HG03432 (cell line): ENCODE measurements at regions not wholly inside any gene's neighbourhood (a gene's known extent, or its start where the extent isn't known, plus 50 kb on each side); places are given as distances from the start of the nearest gene placed in this dataset.

Experiments
- ATAC-seq: cut with Tn5 transposase; IDR thresholded peaks from one replicate; pipeline ENCODE4 v1.9.1; 2021; ENCODE audit warnings: mild to moderate bottlenecking, moderate library complexity; ENCODE audit not compliant: unreplicated experiment

DNA sequence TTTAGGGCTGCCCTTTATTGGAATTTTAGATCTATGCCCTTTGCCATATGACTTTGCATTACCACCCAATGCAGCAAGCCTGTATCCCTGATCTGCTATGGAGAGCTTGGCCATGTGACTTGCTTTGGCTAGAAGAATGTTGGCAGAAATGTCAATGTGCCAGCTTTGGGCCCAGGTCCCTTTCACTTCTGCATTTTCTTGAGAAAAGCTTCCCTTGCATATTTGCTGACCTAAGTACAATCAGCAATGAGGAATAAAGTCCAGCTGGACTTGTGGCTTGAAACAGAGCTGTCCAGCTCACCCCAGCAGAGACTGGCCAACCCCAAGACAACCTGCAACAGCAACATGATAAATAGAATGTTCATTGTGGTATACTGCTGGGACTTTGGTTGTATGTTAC lies 135.9 kb downstream of the PAH start:
- ATAC-seq: no peak

- ATAC-seq: no peak
These were observed 141.0 kb downstream of the PAH start for GRCh38 chr12:102776041-102776440.

DNA sequence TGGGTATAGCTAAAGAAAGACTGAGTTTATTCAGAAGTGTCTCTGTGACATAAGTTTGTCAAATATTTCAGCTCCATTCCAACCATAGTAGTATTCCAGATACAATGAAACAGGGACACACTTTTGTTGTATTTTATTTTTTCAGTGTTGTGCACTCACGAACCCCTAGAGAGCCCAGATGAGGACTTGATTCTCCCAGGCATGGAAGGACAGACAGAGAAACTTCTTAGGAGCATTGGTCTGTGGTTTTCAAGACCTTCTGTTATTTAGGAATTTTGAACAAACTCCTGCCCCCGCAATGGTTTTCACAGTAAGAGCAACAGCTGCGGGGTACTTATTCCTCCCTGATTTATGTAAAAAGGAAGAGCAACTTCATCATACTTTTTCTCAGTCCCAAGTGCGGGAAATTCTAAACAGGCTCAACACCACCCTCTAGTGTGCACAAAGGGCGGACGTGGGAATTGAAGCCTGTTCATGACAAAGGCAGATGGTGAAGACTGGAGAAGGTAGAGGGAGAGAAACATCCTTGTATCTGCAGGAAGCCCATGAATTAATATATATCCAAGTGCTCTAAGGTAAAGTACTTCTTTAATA lies 147.6 kb downstream of the PAH start:
- ATAC-seq: peak; percentile 67

DNA sequence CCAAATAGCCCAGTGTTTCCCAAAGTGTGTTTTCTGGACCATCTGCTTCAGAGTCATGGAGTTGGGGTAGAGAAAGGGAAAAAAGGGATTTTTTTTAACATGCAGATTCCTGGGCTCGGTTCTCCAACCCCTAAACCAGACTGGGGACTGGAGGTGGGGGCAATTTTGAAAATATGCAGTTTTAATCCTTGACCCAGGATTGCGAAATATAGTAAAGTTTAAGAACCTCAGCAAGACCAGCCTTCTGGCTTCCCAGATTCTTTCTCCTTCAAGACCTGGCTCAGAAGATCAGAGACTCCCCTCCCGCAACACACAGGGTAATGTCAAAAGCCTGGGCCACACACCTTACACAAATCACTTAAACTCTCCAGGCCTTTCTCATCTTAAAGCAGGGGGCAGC lies 150.1 kb downstream of the PAH start:
- no peak for ATAC-seq

- ATAC-seq: no peak
These were observed 151.3 kb downstream of the PAH start for GRCh38 chr12:102765736-102766135.

DNA sequence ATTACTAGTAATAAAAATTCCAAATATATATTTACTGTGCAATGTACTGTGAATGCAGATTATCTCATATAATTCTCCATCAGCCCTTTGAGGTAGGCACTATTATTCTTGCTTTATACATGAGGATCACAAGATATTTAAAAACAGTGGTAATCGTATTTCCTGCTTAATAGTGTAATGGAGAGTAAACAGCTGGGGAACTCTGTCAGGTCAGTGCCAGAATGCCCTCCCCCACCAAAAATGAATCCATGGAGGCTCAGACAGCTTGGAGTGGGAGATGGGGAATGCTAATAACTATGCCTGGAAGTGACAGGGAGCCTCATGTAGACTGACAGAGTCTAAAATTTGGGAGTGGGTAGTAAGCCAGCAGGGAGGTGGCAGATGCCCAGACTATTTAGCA lies 153.6 kb downstream of the PAH start:
- ATAC-seq: no peak

DNA sequence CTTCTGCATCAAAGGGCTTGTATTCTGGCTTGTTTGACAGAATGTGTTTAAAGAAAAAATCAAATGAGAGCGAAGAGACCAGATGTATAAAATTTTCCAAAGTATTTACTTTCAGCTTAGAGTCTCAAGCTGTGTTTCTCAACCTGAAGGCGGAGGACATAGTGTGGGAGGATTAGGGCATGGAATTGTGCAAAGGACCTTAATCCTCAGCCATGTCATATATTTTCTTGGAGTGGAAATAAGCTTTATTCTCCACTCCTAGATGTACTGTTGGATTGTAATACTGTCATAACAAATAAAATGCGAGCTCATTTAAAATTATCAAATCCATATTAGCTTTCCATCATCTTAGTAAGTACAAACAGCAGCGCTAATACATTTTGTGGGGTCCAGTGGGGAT lies 154.0 kb downstream of the PAH start:
- no peak for ATAC-seq

GRCh38 chr12:102760322-102760721 lies 156.7 kb downstream of the PAH start:
- ATAC-seq: no peak

GRCh38 chr12:102759466-102759865 lies 157.6 kb downstream of the PAH start:
- ATAC-seq: no peak

DNA sequence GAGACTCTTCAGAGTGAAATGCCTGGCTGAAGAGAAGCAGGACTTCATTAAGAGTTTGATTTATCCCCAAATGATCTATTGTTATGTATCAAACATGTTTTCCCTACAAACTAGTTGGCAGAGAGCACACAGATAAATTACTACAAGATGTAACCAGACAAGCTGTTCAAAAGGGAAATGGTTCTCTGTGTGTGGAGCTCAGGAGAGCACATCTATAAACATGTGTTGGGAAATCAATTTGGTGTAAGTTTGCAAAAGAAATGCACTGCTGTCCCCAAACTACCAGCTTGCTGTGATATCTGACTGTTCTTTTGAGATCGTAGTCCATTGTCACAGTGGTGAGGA lies 159.2 kb downstream of the PAH start:
- no peak for ATAC-seq

GRCh38 chr12:102757154-102757881 lies 159.7 kb downstream of the PAH start:
- ATAC-seq: no peak

DNA sequence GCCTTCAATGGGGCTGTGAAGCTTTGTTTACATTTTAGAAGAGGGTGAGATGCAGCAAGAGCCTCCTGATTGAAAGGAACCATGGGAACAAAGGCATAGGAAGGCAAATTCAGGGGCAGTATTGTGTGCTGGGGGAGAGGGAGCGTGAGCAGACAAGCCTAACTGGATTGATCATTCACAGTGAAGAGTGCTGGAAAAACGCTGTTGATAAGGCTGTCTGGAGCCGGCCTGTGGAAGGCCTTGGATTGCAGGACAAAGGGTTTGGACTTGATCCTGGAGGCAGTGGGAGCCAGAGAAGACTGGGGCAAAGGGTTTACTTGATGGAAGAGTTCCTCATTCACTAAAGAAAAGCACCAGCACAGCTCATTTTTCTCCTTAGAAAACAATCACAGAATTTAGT lies 160.5 kb downstream of the PAH start:
- ATAC-seq: no peak

DNA sequence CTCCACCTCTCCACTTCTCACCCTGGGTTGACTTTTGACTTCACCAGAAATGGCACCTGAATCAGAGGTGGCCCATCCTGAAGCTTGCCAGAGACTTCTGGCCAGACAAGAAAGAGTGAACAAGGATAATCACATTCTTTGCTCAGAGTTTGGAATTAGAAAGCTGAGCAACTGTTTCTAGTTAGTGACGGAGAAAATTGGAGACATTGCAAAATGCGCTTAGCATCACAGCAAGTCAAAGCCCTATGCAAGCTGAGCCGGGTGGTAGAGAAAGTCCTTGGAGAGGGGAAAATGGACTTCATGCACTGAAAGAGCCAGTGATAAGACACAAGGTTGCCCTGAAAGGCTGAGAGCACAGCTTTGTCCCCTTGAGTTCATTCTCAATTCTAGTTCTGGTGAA lies 161.8 kb downstream of the PAH start:
- no peak for ATAC-seq

- no peak for ATAC-seq
These were observed 163.2 kb downstream of the PAH start for GRCh38 chr12:102753802-102754201.

DNA sequence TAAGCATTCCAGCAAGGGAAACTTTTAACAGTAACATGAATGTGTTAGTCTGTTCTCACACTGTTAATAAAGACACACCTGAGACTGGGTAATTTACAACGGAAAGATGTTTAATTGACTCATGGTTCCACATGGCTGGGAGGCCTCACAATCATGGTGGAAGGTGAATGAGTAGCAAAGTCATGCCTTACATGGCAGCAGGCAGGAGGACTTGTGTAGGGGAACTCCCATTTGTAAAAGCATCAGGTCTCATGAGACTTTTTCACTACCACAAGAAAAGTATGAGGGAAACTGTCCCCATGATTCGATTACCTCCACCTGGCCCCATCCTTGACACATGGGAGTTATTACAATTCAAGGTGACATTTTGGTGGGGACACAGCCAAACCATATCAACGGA lies 168.3 kb downstream of the PAH start:
- ATAC-seq: no peak

DNA sequence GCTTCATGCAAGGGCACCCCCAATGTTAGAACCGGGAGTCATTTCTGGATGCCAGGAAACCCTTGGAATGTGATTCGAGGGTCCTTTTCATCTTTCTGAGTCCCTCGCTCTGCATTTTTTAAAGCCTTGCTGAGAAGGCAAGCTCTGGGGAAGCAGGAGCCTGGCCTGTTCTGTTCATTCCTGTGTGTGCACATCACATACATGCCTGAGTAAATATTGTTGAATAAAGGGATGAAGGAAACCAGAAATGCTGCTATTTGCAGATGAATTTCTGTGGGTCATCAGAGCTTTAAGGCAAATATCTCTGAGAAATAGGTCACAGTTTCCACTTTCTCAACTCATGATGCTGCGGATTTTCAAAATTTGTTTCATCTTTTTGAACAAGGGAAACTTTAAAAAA lies 170.1 kb downstream of the PAH start:
- ATAC-seq: no peak

DNA sequence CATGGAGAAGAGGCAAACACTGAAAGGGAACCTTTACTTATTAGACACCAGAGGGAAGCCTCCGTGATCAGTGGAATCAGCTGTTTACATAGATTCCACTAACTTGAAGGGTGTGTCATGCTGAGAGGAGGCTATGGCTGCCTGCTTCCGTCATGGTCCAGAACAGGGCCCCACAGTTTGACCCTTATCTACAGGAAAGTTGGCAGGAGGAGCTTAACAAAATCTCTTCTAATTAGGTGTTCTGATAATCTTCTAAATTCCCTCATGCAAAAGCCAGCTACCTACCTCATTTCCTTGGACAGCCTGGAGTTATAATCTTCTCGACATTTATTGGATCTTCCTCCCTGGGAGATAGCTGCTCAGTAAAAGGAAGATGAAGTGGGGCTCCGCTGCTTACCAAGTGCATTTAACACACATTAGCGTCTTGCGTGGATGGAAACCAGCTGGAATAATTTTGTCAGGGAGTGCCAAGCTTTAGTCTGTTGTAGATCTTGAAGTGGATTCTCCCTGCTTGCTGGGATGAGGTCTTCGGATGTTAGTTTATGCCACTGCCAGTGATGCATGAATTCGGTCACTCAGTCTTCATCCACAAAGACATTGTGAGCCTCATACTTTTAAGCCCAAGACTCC lies 171.0 kb downstream of the PAH start:
- no peak for ATAC-seq

DNA sequence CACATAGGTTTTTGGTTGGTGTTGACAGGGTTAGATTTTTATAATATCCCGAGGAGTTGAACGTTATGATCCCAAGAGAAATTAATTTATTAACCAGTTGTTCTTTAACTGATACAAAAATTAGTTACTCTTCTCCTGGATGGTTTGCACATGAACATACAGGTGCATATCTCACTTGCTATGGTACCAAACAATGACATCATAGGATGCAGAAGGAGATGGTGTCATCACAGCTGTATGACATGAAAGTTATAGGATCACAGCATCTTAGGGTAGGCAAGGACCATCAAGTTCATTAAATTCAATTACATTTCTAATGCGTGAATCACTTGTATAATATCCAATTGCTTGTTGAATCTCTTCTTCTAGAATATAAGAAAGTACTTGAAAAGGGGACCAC lies 175.8 kb downstream of the PAH start:
- no peak for ATAC-seq

- no peak for ATAC-seq
These were observed 176.7 kb downstream of the PAH start for GRCh38 chr12:102740141-102740955.

- ATAC-seq: no peak
These were observed 180.7 kb downstream of the PAH start for GRCh38 chr12:102736328-102736727.

- peak; percentile 96 for ATAC-seq
These were observed 181.9 kb downstream of the PAH start for GRCh38 chr12:102735104-102735503.

- ATAC-seq: no peak
These were observed 186.0 kb downstream of the PAH start for GRCh38 chr12:102730996-102731395.
